Breast epithelium (tissue), 3 donors: ENCODE measurements at regions not wholly inside any gene's neighbourhood (a gene's known extent, or its start where the extent isn't known, plus 50 kb on each side); places are given as distances from the start of the nearest gene placed in this dataset.

Experiments used
- POLR2A ChIP-seq: fragments of 450-650 bp; IDR thresholded peaks from one replicate; pipeline ENCODE4 v1.6.1; 2016; ENCODE audit warnings: antibody characterized with exemption, mild to moderate bottlenecking, moderate library complexity
- POLR2AphosphoS5 ChIP-seq, 3 donors: sonication (generic); formaldehyde crosslinking; IDR thresholded peaks; one replicate each; pipeline ENCODE4 v1.6.1; 2017; ENCODE audit warnings: antibody characterized with exemption in 3 of 3
- TF ChIP-seq, protein P1 (sequence below), 3 donors: fragments of 450-650 bp; IDR thresholded peaks; one replicate each; pipeline ENCODE4 v1.5.1; 2016 to 2017; ENCODE audit warnings: antibody characterized with exemption in 3 of 3, mild to moderate bottlenecking in 3 of 3, moderate library complexity in 3 of 3

- TF ChIP-seq POLR2A (no peak), POLR2AphosphoS5 (IDR thresholded peaks at IDR 0.05) (no peak)
- TF ChIP-seq, protein P1, sequence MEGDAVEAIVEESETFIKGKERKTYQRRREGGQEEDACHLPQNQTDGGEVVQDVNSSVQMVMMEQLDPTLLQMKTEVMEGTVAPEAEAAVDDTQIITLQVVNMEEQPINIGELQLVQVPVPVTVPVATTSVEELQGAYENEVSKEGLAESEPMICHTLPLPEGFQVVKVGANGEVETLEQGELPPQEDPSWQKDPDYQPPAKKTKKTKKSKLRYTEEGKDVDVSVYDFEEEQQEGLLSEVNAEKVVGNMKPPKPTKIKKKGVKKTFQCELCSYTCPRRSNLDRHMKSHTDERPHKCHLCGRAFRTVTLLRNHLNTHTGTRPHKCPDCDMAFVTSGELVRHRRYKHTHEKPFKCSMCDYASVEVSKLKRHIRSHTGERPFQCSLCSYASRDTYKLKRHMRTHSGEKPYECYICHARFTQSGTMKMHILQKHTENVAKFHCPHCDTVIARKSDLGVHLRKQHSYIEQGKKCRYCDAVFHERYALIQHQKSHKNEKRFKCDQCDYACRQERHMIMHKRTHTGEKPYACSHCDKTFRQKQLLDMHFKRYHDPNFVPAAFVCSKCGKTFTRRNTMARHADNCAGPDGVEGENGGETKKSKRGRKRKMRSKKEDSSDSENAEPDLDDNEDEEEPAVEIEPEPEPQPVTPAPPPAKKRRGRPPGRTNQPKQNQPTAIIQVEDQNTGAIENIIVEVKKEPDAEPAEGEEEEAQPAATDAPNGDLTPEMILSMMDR (IDR thresholded peaks at IDR 0.05) = no peak
These were observed 259.1 kb upstream of the MYT1L start for GRCh38 chr2:2590141-2590540.
